Bronchial epithelial cell (primary cell): ENCODE measurements at regions not wholly inside any gene's neighbourhood (a gene's known extent, or its start where the extent isn't known, plus 50 kb on each side); places are given as distances from the start of the nearest gene placed in this dataset.

Experiments
- DNase-seq: peaks from one replicate; pipeline ENCODE4 v3.0.0-alpha.2; 2010; ENCODE audit warnings: low read depth
- FAIRE-seq: peaks from 2 replicates; lab custom pipeline; 2011; peaks lifted over from hg19 to GRCh38; lab: Jason Lieb, UNC
- H3K27me3 ChIP-seq: 2 replicates; pipeline ENCODE4 v1.5.1; 2011; ENCODE audit warnings: low read length; ENCODE audit not compliant: control insufficient read depth, insufficient read depth
- H3K36me3 ChIP-seq: 2 replicates; pipeline ENCODE4 v1.5.1; 2011; ENCODE audit warnings: low read length; ENCODE audit not compliant: control insufficient read depth, insufficient read depth
- H3K4me3 ChIP-seq: 2 replicates; pipeline ENCODE4 v1.5.1; 2011; ENCODE audit warnings: mild to moderate bottlenecking, low read depth, low read length, control low read depth
- CTCF ChIP-seq: IDR thresholded peaks from 2 replicates; pipeline ENCODE4 v1.5.1; 2011; ENCODE audit warnings: mild to moderate bottlenecking, moderate library complexity, low read length, control low read depth, inconsistent platforms; ENCODE audit not compliant: insufficient read depth, severe bottlenecking

- TF ChIP-seq CTCF, result no peak
- peaks cover 2% of the 10 kb centered on the region for H3K36me3 ChIP-seq
- H3K27me3 ChIP-seq, result no peaks in the 10 kb centered on the region
- no peak for DNase-seq
- H3K4me3 ChIP-seq, result no peak overlapping the region
- FAIRE-seq, result no peak
These were observed 93.0 kb upstream of the KCTD7 start for GRCh38 chr7:66535414-66536329.

GRCh38 chr7:66537380-66537779 is 91.3 kb upstream of the KCTD7 start:
- no peak for TF ChIP-seq CTCF
- Histone ChIP-seq H3K27me3 (no peaks in the 10 kb centered on the region), H3K36me3 (peaks cover 5% of the 10 kb centered on the region), H3K4me3 (no peak overlapping the region)
- FAIRE-seq, result no peak
- DNase-seq, result no peak

- DNase-seq, result no peak
- Histone ChIP-seq H3K4me3 (no peak overlapping the region), H3K36me3 (peaks cover 5% of the 10 kb centered on the region), H3K27me3 (no peaks in the 10 kb centered on the region)
- FAIRE-seq, result no peak
- no peak for TF ChIP-seq CTCF
These were observed 90.8 kb upstream of the KCTD7 start for GRCh38 chr7:66537876-66538275.

GRCh38 chr7:66539264-66539623 is 89.4 kb upstream of the KCTD7 start:
- Histone ChIP-seq H3K36me3 (peaks cover 5% of the 10 kb centered on the region), H3K27me3 (no peaks in the 10 kb centered on the region), H3K4me3 (no peak overlapping the region)
- no peak for TF ChIP-seq CTCF
- FAIRE-seq, result no peak
- no peak for DNase-seq

GRCh38 chr7:66539902-66540375 is 88.7 kb upstream of the KCTD7 start:
- TF ChIP-seq CTCF, result no peak
- Histone ChIP-seq H3K36me3 (peaks cover 5% of the 10 kb centered on the region), H3K27me3 (no peaks in the 10 kb centered on the region), H3K4me3 (no peak overlapping the region)
- DNase-seq (no peak), FAIRE-seq (no peak)

GRCh38 chr7:66542049-66542448 is 86.6 kb upstream of the KCTD7 start:
- no peak for TF ChIP-seq CTCF

More at GRCh38 chr7:66542049-66542448, 86.6 kb upstream of the KCTD7 start:
- no peak for DNase-seq
- H3K27me3 ChIP-seq, result no peaks in the 10 kb centered on the region
- no peak overlapping the region for H3K4me3 ChIP-seq
- H3K36me3 ChIP-seq, result peaks cover 7% of the 10 kb centered on the region
- no peak for FAIRE-seq
